OCI-LY1 (cell line): ENCODE measurements at regions not wholly inside any gene's neighbourhood (a gene's known extent, or its start where the extent isn't known, plus 50 kb on each side); places are given as distances from the start of the nearest gene placed in this dataset.

Source experiments
- EZH2 ChIP-seq: fragments of 200-600 bp; sonication (generic), shearing (Covaris generic); IDR thresholded peaks from 2 replicates; pipeline ENCODE4 v1.8.0; 2017; ENCODE audit warnings: borderline replicate concordance, mixed run types, mild to moderate bottlenecking, antibody characterized with exemption, low read length, moderate library complexity, mixed read lengths
- TF ChIP-seq, protein P1 (sequence below): fragments of 200-600 bp; sonication (generic), shearing (Covaris generic); IDR thresholded peaks from 2 replicates; pipeline ENCODE4 v1.5.1; 2017; ENCODE audit warnings: mild to moderate bottlenecking, antibody characterized with exemption, low read length, moderate library complexity, mixed read lengths

DNA sequence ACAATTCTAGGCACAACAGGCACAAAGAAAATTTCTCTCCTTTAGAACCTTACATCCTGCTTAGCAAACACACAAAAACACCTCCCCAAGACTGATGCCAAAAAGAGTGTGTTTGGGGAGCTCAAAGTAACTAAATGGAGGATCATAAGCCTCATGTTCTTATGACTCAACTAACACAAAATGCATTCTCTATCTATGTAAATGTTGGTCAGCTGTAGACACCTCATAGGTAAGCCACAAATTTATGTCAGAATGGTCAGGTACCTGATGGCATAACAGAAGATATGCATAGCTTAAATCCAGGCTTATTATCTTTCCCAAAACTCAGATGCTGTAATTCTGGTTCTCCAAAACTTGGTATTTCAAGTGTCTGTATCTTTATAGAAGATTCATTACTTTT, 315.1 kb downstream of the C7orf25 start:
- TF ChIP-seq, protein P1, sequence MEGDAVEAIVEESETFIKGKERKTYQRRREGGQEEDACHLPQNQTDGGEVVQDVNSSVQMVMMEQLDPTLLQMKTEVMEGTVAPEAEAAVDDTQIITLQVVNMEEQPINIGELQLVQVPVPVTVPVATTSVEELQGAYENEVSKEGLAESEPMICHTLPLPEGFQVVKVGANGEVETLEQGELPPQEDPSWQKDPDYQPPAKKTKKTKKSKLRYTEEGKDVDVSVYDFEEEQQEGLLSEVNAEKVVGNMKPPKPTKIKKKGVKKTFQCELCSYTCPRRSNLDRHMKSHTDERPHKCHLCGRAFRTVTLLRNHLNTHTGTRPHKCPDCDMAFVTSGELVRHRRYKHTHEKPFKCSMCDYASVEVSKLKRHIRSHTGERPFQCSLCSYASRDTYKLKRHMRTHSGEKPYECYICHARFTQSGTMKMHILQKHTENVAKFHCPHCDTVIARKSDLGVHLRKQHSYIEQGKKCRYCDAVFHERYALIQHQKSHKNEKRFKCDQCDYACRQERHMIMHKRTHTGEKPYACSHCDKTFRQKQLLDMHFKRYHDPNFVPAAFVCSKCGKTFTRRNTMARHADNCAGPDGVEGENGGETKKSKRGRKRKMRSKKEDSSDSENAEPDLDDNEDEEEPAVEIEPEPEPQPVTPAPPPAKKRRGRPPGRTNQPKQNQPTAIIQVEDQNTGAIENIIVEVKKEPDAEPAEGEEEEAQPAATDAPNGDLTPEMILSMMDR = no peak
- no peak for TF ChIP-seq EZH2
